ENCODE measurements at regions not wholly inside any gene's neighbourhood (a gene's known extent, or its start where the extent isn't known, plus 50 kb on each side); places are given as distances from the start of the nearest gene placed in this dataset.

DNA sequence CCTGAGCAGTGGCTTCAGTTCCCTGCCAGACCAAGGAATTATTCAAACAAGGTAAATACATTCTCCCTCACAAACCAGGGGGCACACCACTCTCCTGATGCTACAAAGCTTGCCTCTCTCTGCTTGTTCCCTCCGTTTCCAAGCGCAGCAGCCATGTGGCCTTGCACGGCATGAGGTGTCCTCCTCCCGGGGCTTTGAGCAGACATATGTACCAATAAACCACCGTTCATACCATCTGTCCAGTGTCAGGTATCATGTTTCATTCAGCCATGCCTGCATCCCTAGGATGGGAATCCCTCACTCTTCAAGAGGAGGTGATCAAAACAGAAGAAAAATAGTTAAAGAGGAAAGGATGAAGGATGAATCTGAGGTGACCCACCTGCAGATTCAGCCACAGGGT lies 282.7 kb downstream of the ENC1 start:
- no peaks in the 10 kb centered on the region for H3K9me3 ChIP-seq (ENCODE audit: low read length)
- H3K4me3 ChIP-seq (ENCODE audit: low read length), result no peak overlapping the region
- no peaks in the 10 kb centered on the region for H3K27me3 ChIP-seq (ENCODE audit: insufficient read depth, low read length)
- no peaks in the 10 kb centered on the region for H3K36me3 ChIP-seq (ENCODE audit: insufficient read depth, low read length)
- no peak overlapping the region for H2AFZ ChIP-seq (ENCODE audit: low read depth, low read length)
- peaks cover 6% of the 10 kb centered on the region for H3K4me1 ChIP-seq (ENCODE audit: insufficient read depth, low read length)

DNA sequence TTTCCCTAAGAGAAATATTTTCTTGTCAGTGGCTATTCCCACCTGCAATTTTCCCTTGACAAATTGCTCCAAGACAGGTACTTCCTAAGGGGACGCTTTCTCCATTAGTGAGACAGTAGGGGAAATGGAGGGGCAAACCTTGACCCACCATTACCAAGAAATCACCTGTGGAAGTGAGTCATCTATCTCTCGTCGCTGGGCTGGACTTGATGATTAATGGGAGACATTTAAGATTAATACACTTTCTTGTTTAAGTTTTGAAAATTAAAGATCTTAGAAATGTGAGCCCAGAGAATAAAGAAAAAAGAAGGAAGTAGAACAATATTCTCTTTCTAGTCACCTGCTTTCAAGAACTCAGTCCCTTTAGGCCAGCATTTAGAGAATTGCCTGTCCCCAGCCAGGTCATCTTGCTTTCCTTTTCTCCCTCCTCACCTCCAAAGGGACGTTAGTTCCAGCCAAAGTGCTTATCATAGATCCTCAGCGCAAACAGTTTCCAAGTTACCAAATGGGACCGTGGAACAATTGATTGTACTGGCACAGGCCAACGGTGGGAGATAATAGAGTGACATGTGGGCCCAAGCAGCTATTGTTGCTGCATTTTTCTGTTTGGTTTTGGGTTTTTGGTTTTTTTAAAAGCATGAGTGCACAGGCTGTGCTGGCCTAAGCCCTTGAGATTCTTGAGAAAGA lies 284.4 kb downstream of the ENC1 start:
- Histone ChIP-seq H3K4me1 (ENCODE audit: insufficient read depth, low read length) (peaks cover 6% of the 10 kb centered on the region), H3K27me3 (ENCODE audit: insufficient read depth, low read length) (no peaks in the 10 kb centered on the region), H3K9me3 (ENCODE audit: low read length) (peaks cover 3% of the 10 kb centered on the region), H3K4me3 (ENCODE audit: low read length) (no peak overlapping the region), H3K36me3 (ENCODE audit: insufficient read depth, low read length) (no peaks in the 10 kb centered on the region), H2AFZ (ENCODE audit: low read depth, low read length) (no peak overlapping the region)

DNA sequence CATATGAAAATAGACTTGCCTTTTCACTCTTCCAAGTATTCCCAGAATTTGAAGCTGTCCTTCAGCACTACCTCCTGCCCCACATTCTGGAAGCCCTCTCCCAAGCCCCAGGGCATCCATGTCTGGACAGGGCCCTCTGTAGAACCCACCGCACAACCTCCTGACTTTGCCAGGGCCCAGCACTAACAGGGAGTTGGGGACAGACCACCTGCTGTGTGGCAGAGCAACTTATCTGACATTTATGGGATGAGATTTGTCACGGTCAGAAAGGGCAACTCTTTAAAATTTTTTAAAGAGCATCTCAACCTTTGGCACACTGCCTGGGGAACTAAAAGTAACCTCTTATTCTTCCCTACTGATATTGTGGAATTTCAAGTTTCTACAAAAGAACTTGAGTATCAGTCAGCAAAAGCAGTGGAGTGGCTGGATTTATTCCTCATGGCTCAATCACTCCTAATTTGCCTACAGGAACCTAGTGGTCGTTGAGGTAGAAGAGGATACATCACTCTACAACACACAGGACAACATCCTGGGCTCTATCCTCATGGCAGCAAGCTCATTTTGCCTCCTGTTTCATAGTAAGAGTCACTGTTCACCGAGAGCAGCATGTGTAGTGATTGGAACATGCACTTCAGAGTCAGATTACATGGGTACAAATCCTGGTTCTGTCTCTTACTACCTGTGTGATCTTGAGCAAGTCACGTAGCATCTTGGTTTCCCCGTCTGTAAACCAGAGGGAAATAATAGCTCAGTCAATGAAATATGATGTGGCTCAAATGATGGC lies 285.3 kb downstream of the ENC1 start:
- Histone ChIP-seq H3K4me1 (ENCODE audit: insufficient read depth, low read length) (peaks cover 6% of the 10 kb centered on the region), H3K4me3 (ENCODE audit: low read length) (no peak overlapping the region), H3K27me3 (ENCODE audit: insufficient read depth, low read length) (no peaks in the 10 kb centered on the region), H3K36me3 (ENCODE audit: insufficient read depth, low read length) (no peaks in the 10 kb centered on the region), H3K9me3 (ENCODE audit: low read length) (peaks cover 8% of the 10 kb centered on the region), H2AFZ (ENCODE audit: low read depth, low read length) (no peak overlapping the region)

- Histone ChIP-seq H2AFZ (ENCODE audit: low read depth, low read length) (no peak overlapping the region), H3K4me3 (ENCODE audit: low read length) (no peak overlapping the region), H3K36me3 (ENCODE audit: insufficient read depth, low read length) (no peaks in the 10 kb centered on the region), H3K4me1 (ENCODE audit: insufficient read depth, low read length) (peaks cover 6% of the 10 kb centered on the region), H3K27me3 (ENCODE audit: insufficient read depth, low read length) (no peaks in the 10 kb centered on the region), H3K9me3 (ENCODE audit: low read length) (peaks cover 8% of the 10 kb centered on the region)
Observed at GRCh38 chr5:74352256-74352655, 288.3 kb downstream of the ENC1 start.

DNA sequence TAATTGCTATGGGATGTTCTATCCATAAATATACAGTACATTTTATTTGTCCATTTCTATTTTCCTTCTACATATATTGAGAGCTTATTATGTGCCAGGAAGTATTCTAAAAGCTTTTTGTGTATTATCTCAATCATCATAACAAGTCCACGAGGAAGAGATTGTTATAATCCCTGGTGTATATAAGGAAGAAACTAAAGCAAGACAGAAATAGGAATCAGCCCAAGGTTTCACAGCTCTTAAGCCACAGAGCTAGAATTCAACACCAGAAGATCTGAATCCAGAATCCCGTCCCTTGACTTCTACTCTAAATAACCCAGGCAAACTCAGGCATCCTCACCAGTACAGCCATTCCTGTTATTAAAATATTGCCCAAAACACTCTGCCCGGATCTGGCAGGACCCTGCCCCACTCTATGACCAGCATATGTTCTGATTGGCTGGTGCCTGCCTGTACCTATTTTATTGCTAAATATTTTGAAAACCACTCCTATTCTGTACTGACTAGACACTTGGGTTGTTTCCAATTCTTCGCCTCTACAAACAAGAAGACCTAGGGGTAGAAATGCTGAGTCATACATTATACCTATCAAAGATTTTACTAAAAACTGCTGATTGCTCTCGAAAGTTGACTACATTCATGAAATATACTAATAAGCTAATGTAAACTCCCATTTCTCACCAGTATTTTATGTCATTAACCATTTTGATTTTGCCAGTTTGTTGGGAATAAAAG lies 297.4 kb downstream of the ENC1 start:
- Histone ChIP-seq H3K4me1 (ENCODE audit: insufficient read depth, low read length) (no peaks in the 10 kb centered on the region), H3K9me3 (ENCODE audit: low read length) (no peaks in the 10 kb centered on the region), H3K27me3 (ENCODE audit: insufficient read depth, low read length) (no peaks in the 10 kb centered on the region), H3K36me3 (ENCODE audit: insufficient read depth, low read length) (no peaks in the 10 kb centered on the region), H2AFZ (ENCODE audit: low read depth, low read length) (no peak overlapping the region), H3K4me3 (ENCODE audit: low read length) (no peak overlapping the region)

GRCh38 chr5:74342182-74342581 lies 298.3 kb downstream of the ENC1 start:
- Histone ChIP-seq H3K4me3 (ENCODE audit: low read length) (no peak overlapping the region), H3K36me3 (ENCODE audit: insufficient read depth, low read length) (no peaks in the 10 kb centered on the region), H2AFZ (ENCODE audit: low read depth, low read length) (no peak overlapping the region), H3K4me1 (ENCODE audit: insufficient read depth, low read length) (no peaks in the 10 kb centered on the region), H3K27me3 (ENCODE audit: insufficient read depth, low read length) (no peaks in the 10 kb centered on the region), H3K9me3 (ENCODE audit: low read length) (no peaks in the 10 kb centered on the region)

GRCh38 chr5:74341221-74341620 lies 299.3 kb downstream of the ENC1 start:
- no peaks in the 10 kb centered on the region for H3K27me3 ChIP-seq (ENCODE audit: insufficient read depth, low read length)
- H2AFZ ChIP-seq (ENCODE audit: low read depth, low read length), result no peak overlapping the region
- H3K4me3 ChIP-seq (ENCODE audit: low read length), result no peak overlapping the region
- no peaks in the 10 kb centered on the region for H3K36me3 ChIP-seq (ENCODE audit: insufficient read depth, low read length)
- no peaks in the 10 kb centered on the region for H3K9me3 ChIP-seq (ENCODE audit: low read length)
- H3K4me1 ChIP-seq (ENCODE audit: insufficient read depth, low read length), result peaks cover 2% of the 10 kb centered on the region

DNA sequence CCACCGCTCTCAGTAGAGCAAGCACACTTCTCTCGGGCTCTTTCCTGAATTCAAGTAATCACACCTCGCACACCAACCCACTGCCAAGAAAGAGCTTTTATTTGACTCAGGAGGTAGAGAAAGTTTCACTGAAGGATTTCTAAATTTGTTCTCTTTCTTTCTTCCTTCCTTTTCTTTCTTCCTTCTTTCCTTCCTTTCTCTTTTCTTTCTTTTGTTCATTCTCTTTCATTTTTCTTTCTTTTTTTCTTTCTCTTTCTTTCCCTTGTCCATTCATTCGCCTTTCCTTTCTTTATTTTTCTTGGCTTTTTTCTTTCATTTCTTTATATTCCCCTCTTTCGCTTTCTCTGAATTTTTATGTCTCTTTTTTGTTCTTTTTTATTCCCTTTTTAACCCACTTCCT lies 300.1 kb downstream of the ENC1 start:
- Histone ChIP-seq H3K36me3 (ENCODE audit: insufficient read depth, low read length) (no peaks in the 10 kb centered on the region), H2AFZ (ENCODE audit: low read depth, low read length) (no peak overlapping the region), H3K4me3 (ENCODE audit: low read length) (no peak overlapping the region), H3K27me3 (ENCODE audit: insufficient read depth, low read length) (no peaks in the 10 kb centered on the region), H3K4me1 (ENCODE audit: insufficient read depth, low read length) (peaks cover 2% of the 10 kb centered on the region), H3K9me3 (ENCODE audit: low read length) (no peaks in the 10 kb centered on the region)

- Histone ChIP-seq H2AFZ (ENCODE audit: low read depth, low read length) (no peak overlapping the region), H3K4me1 (ENCODE audit: insufficient read depth, low read length) (peaks cover 2% of the 10 kb centered on the region), H3K36me3 (ENCODE audit: insufficient read depth, low read length) (no peaks in the 10 kb centered on the region), H3K9me3 (ENCODE audit: low read length) (no peaks in the 10 kb centered on the region), H3K27me3 (ENCODE audit: insufficient read depth, low read length) (no peaks in the 10 kb centered on the region), H3K4me3 (ENCODE audit: low read length) (no peak overlapping the region)
Observed at GRCh38 chr5:74337984-74338310, 302.6 kb downstream of the ENC1 start.

DNA sequence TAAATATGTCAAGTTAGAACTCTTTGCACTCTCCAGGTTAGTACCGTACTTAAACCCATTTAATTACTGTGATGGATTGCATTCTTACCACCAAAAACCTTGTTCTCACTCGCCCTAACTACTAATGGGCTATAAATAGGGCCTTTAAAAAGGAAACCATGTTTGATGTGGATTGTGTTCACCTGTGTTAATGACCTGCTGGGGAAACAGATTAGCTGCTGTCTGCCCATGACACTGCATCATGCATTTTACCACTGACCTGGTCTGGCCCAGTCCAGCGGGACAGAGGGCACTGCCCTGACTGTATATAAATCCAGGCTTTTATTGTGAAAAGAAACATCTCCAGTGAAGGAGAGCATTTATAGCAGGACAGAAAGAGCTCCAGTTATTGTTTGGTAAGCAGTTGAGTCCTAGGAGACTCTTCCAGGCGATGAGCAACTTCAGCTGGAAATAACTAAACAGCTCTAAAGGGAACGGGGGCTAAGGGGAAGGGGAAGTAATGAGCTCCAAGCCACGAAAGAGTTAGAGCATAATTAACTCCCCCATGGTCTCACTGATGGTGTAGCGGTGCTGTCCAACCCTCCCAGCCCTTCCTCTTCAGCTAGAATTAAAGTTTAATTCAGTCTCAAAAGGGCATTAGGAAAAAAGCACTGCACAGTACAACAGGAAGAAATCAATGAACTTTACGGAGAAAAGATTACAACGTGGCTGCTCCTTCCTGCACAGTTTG lies 303.1 kb downstream of the ENC1 start:
- peaks cover 2% of the 10 kb centered on the region for H3K4me1 ChIP-seq (ENCODE audit: insufficient read depth, low read length)
- H3K4me3 ChIP-seq (ENCODE audit: low read length), result no peak overlapping the region
- no peaks in the 10 kb centered on the region for H3K36me3 ChIP-seq (ENCODE audit: insufficient read depth, low read length)
- no peaks in the 10 kb centered on the region for H3K27me3 ChIP-seq (ENCODE audit: insufficient read depth, low read length)
- no peak overlapping the region for H2AFZ ChIP-seq (ENCODE audit: low read depth, low read length)
- H3K9me3 ChIP-seq (ENCODE audit: low read length), result no peaks in the 10 kb centered on the region

DNA sequence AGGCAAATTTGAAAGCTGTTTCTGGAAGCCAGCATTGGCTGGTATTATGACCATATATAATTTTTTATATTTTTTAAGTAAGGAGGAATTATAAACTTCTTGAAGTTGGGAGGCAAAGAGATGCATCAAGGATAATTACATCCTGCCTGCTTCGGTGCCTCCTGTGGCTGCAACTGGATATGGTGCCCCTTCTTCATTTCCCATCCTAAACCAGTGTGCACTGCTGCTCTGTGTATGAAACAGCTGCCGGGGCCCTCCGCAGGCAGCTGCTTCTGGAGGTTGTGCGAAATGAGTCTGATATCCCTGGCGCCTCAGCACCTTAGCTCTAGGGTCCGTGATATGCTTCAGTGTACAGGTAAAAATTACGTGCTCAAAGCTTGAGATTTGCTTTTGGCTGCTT lies 304.2 kb downstream of the ENC1 start:
- no peaks in the 10 kb centered on the region for H3K36me3 ChIP-seq (ENCODE audit: insufficient read depth, low read length)
- H3K4me3 ChIP-seq (ENCODE audit: low read length), result no peak overlapping the region
- no peaks in the 10 kb centered on the region for H3K27me3 ChIP-seq (ENCODE audit: insufficient read depth, low read length)
- no peaks in the 10 kb centered on the region for H3K9me3 ChIP-seq (ENCODE audit: low read length)
- no peak overlapping the region for H2AFZ ChIP-seq (ENCODE audit: low read depth, low read length)
- peaks cover 2% of the 10 kb centered on the region for H3K4me1 ChIP-seq (ENCODE audit: insufficient read depth, low read length)

DNA sequence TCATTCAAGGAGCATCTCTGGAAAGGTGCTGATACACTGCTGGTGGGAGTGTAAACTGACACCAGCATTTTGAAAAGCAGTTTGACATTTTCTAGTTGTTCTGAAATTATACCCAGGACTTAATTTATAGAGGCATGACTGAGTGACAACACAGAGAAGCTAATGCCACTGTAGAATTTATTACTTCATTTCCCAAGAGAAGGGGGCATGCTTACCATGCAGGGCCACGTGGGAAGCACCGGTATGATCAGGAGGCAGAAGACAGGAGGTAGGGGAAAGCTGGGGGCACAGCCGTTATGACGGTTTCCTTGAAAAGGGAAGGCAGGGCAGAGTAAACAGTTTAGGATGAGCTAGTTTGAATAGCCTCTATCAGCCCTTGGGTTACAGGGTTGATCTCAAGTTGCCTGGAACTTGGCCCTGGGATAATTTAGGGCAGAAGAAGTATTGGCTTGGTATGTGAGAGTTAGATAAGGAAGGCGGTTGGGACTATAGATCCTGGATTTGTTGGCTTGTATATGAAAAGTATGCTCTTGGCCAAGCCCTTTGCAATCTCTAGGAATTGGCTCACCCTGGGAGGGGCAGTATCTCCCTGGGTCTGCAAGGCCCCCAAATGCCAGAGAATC lies 305.7 kb downstream of the ENC1 start:
- peaks cover 2% of the 10 kb centered on the region for H3K4me1 ChIP-seq (ENCODE audit: insufficient read depth, low read length)
- no peak overlapping the region for H2AFZ ChIP-seq (ENCODE audit: low read depth, low read length)
- H3K27me3 ChIP-seq (ENCODE audit: insufficient read depth, low read length), result no peaks in the 10 kb centered on the region

More for the DNA sequence above, 305.7 kb downstream of the ENC1 start:
- Histone ChIP-seq H3K36me3 (ENCODE audit: insufficient read depth, low read length) (no peaks in the 10 kb centered on the region), H3K4me3 (ENCODE audit: low read length) (no peak overlapping the region), H3K9me3 (ENCODE audit: low read length) (no peaks in the 10 kb centered on the region)

All from neuron (in vitro differentiated cells).